Smooth muscle cell (in vitro differentiated cells): ENCODE measurements at regions not wholly inside any gene's neighbourhood (a gene's known extent, or its start where the extent isn't known, plus 50 kb on each side); places are given as distances from the start of the nearest gene placed in this dataset.

ENCODE experiments used
- DNase-seq: peaks from one replicate; lab custom pipeline; 2025; ENCODE audit not compliant: unreplicated experiment; lab: John Stamatoyannopoulos, UW
- H2AFZ ChIP-seq: fragments of 200-600 bp; sonication (generic); 2 replicates; pipeline ENCODE4 v1.6.0; 2016; ENCODE audit warnings: antibody characterized with exemption, low read depth, mild to moderate bottlenecking
- H3F3A ChIP-seq: fragments of 200-600 bp; sonication (generic); 2 replicates; pipeline ENCODE4 v1.6.0; 2017; ENCODE audit warnings: antibody characterized with exemption, low read depth
- H3K27ac ChIP-seq: fragments of 200-600 bp; sonication (generic); 2 replicates; pipeline ENCODE4 v1.5.1; 2016; ENCODE audit warnings: low read depth, mild to moderate bottlenecking
- H3K27me3 ChIP-seq: fragments of 200-600 bp; sonication (generic); 2 replicates; pipeline ENCODE4 v1.6.1; 2016; ENCODE audit warnings: low read depth, mild to moderate bottlenecking
- H3K36me3 ChIP-seq: fragments of 200-600 bp; sonication (generic); 2 replicates; pipeline ENCODE4 v1.5.1; 2016; ENCODE audit warnings: low read depth
- H3K4me1 ChIP-seq: fragments of 200-600 bp; sonication (generic); 2 replicates; pipeline ENCODE4 v1.5.1; 2016; ENCODE audit warnings: low read depth
- H3K4me2 ChIP-seq: fragments of 200-600 bp; sonication (generic); 2 replicates; pipeline ENCODE4 v1.6.0; 2016; ENCODE audit warnings: mild to moderate bottlenecking
- H3K4me3 ChIP-seq: fragments of 200-600 bp; sonication (generic); 2 replicates; pipeline ENCODE4 v1.5.1; 2016; ENCODE audit warnings: mild to moderate bottlenecking
- H3K79me2 ChIP-seq: fragments of 200-600 bp; sonication (generic); 2 replicates; pipeline ENCODE4 v1.6.0; 2016; ENCODE audit warnings: low read depth, mild to moderate bottlenecking
- H3K9ac ChIP-seq: fragments of 200-600 bp; sonication (generic); 2 replicates; pipeline ENCODE4 v1.6.0; 2016; ENCODE audit warnings: low read depth
- H3K9me3 ChIP-seq: fragments of 200-600 bp; sonication (generic); replicated peaks from 2 replicates; pipeline ENCODE4 v1.5.1; 2016; ENCODE audit warnings: low read depth
- H4K20me1 ChIP-seq: fragments of 200-600 bp; sonication (generic); 2 replicates; pipeline ENCODE4 v1.6.0; 2016; ENCODE audit warnings: low read depth
- WGBS: methylation state at CpG from one replicate; pipeline ENCODE4 v1.1.7; 2016; ENCODE audit warnings: low lambda C conversion rate; 5-methylcytosine and 5-hydroxymethylcytosine counted together
- TF ChIP-seq, protein P1 (sequence below): fragments of 200-600 bp; sonication (generic); IDR thresholded peaks from 2 replicates; pipeline ENCODE4 v1.5.1; 2017; ENCODE audit warnings: borderline replicate concordance, mild to moderate bottlenecking, antibody characterized with exemption; ENCODE audit not compliant: insufficient read depth, poor library complexity, severe bottlenecking

DNA sequence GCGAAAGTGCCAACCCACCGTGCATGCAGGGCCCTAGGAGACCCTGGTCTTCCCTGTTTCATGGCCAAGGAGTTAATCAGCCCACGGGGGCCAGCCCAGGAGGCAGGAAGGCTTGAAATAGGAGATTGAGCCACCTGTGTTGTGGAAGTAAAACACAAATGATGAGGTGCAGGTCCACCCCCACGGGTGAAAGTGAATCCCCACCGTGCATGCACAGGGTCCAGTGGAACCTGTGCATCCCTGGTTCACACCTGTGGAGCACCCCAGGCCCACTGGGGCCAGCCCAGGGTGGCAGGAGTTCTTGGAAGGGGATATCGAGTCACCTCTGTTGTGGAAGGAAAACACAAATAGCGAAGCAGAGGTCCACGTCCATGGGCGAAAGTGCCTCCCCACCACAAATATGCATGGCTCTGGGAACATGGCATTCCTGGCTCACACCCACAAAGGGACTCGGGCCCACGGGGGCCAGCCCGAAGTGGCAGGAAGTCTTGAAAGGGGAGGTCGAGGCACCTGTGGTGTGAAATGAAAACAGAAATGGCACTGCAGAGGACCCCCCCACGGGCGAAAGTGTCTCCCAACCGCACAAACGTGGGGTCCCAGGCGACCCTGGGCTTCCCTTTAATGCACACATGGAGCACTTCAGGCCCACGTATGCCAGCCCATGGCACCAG lies 381.5 kb downstream of the ALG10 start:
- no peak overlapping the region for H3K4me3 ChIP-seq
- TF ChIP-seq, protein P1, sequence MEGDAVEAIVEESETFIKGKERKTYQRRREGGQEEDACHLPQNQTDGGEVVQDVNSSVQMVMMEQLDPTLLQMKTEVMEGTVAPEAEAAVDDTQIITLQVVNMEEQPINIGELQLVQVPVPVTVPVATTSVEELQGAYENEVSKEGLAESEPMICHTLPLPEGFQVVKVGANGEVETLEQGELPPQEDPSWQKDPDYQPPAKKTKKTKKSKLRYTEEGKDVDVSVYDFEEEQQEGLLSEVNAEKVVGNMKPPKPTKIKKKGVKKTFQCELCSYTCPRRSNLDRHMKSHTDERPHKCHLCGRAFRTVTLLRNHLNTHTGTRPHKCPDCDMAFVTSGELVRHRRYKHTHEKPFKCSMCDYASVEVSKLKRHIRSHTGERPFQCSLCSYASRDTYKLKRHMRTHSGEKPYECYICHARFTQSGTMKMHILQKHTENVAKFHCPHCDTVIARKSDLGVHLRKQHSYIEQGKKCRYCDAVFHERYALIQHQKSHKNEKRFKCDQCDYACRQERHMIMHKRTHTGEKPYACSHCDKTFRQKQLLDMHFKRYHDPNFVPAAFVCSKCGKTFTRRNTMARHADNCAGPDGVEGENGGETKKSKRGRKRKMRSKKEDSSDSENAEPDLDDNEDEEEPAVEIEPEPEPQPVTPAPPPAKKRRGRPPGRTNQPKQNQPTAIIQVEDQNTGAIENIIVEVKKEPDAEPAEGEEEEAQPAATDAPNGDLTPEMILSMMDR = no peak
- H3K9ac ChIP-seq = no peak overlapping the region
- no peaks in the 10 kb centered on the region for H3F3A ChIP-seq
- no peaks in the 10 kb centered on the region for H3K79me2 ChIP-seq
- no peaks in the 10 kb centered on the region for H3K27me3 ChIP-seq
- no peak for DNase-seq
- no peaks in the 10 kb centered on the region for H3K4me1 ChIP-seq
- H3K27ac ChIP-seq = no peak overlapping the region
- no peak overlapping the region for H2AFZ ChIP-seq
- H4K20me1 ChIP-seq = no peaks in the 10 kb centered on the region
- WGBS = 65% methylated on average over 19 of the region's 19 CpGs
- no peak overlapping the region for H3K4me2 ChIP-seq
- H3K36me3 ChIP-seq = no peaks in the 10 kb centered on the region
- no peaks in the 10 kb centered on the region for H3K9me3 ChIP-seq

DNA sequence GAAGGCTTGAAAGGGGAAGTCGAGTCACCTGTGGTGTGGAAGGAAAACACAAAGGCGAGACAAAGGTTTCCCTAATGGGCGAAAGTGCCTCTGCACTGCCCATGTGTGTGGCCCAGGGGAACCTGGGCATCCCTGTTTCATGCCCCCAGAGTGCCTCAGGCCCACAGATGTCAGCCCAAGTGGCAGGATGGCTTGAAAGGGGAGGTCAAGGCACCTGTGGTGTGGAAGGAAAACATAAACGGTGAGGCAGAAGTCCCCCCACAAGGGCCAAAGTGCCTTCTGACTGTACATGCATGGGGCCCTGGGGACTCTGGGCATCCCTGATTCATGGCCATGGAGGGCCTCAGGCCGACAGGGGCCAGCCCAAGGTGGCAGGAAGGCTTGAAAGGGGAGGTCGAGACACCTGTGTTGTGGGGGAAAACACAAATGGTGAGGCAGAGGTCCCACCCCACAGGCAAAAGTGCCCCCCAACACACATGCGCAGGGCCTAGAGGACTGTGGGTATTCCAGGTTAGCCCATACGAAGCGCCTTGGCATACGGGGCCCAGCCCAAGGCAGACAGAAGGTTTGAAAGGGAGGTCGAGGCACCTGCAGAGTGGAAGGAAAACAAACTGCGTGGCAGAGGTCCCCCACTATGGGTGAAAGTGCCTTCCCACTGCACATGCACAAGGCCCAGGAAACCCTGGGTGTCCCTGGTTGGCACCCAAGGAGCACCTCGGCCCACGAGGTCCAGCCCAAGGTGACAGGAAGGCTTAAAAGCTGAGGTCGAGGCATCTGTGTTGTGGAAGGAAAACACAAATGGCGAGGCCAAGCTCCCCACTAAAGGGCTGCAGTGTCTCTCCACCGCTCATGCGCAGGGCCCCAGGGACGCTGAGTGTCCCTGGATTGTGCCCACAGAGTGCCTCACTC lies 382.3 kb downstream of the ALG10 start:
- no peak overlapping the region for H3K9ac ChIP-seq
- H2AFZ ChIP-seq = no peak overlapping the region
- WGBS = 76% methylated on average over 19 of the region's 19 CpGs
- H3K4me2 ChIP-seq = no peak overlapping the region
- H3K9me3 ChIP-seq = no peaks in the 10 kb centered on the region
- no peak overlapping the region for H3K4me3 ChIP-seq
- no peaks in the 10 kb centered on the region for H3K36me3 ChIP-seq
- no peak for DNase-seq
- no peak overlapping the region for H3K27ac ChIP-seq
- no peaks in the 10 kb centered on the region for H3F3A ChIP-seq
- TF ChIP-seq, protein P1 = no peak
- H3K4me1 ChIP-seq = no peaks in the 10 kb centered on the region
- no peaks in the 10 kb centered on the region for H3K79me2 ChIP-seq
- no peaks in the 10 kb centered on the region for H3K27me3 ChIP-seq
- H4K20me1 ChIP-seq = no peaks in the 10 kb centered on the region

DNA sequence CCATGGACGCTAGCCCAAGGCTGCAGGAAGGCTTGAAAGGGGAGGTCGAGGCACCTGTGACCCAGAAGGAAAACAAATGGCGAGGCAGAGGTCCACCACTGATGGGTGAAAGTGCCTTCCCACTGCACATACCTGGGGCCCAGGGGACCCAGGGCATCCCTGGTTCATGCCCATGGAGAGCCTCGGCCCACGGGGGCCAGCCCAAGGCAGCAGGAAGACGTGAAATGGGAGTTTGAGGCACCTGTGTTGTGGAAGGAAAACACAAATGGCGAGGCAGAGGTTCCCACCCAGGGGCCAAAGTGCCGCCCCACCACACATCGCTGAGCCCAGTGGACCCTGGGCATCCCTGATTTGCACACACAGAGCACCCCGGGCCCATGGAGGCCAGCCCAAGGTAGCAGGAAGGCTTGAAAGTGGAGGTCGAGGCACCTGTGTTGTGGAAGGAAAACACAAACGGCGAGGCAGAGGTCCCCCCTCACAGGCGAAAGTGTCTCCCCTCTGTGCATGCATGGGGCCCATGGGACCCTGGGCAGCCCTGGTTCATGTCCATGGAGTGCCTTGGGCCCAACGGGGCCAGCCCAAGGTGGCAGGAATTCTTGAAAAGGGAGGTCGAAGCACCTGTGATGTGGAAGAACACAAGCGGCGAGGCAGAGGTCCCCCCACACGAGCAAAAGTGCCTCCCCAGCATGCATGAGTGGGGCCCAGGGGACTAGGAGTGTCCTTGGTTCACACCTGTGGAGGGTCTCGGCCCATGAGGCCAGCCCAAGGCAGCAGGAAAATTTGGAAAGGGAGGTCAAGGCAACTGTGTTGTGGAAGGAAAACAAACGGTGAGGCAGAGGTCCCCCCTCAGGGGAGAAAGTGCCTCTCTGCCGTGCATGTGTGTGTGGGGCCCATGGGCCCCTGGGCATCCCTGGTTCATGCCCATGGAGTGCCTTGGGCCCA lies 383.3 kb downstream of the ALG10 start:
- Histone ChIP-seq H3K9ac (no peak overlapping the region), H3K36me3 (no peaks in the 10 kb centered on the region), H3K27me3 (no peaks in the 10 kb centered on the region), H3F3A (no peaks in the 10 kb centered on the region), H4K20me1 (no peaks in the 10 kb centered on the region), H3K27ac (no peak overlapping the region), H3K4me3 (no peak overlapping the region), H3K4me1 (no peaks in the 10 kb centered on the region), H3K79me2 (no peaks in the 10 kb centered on the region), H3K4me2 (no peak overlapping the region), H3K9me3 (no peaks in the 10 kb centered on the region), H2AFZ (no peak overlapping the region)
- no peak for DNase-seq
- 78% methylated on average over 22 of the region's 22 CpGs for WGBS
- TF ChIP-seq, protein P1 = no peak
